ENCODE measurements at regions not wholly inside any gene's neighbourhood (a gene's known extent, or its start where the extent isn't known, plus 50 kb on each side); places are given as distances from the start of the nearest gene placed in this dataset.
A peak's percentile ranks its signal among the peaks of the same experiment; 100 is the strongest.
"Not testable (repeated sequence)": the region's sequence is repeated elsewhere in the genome, so short reads cannot be mapped to it uniquely, and the experiment has no call there.

DNA sequence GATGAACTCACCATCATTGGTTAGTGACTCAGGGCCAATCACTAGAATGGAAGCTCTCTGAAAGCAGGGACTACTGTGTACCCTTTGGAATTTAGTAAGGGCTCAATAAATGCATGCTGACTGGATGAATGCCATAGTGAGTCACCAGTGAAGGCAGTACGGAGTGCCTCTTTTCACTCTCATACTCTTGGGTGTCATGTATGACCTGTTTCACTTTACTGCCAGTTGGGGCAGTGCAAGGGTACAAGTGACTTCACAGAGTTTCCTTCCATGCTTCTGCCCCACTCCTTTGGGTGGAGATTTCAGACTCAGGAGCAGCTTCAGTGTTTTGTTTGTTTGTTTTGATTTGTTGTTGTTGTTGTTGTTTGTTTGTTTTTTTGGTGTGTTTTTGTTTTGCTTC is 57.7 kb downstream of the SOX3 start:
- no peak for DNase-seq (ENCODE audit: low spot score)

DNA sequence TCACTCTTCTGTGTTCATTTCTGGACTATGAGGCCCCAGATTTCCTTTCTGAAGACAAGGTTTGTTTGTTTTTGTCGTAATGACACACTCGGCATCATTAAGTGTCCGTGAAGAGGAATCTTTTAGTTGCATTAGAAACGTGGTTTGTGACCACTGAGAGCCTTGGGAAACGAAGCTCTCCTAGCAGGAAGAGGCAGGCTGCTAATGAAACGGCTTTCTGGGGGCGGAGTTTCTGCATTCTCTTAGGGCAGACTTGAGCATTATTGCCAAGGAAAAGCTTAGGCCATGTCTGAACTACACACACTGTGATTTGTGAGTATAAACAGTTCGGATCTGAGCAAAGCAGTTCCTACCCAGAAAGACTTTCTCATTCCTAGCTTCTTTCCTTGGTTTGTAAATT is 64.0 kb downstream of the SOX3 start:
- no peak for DNase-seq (ENCODE audit: low spot score)

DNA sequence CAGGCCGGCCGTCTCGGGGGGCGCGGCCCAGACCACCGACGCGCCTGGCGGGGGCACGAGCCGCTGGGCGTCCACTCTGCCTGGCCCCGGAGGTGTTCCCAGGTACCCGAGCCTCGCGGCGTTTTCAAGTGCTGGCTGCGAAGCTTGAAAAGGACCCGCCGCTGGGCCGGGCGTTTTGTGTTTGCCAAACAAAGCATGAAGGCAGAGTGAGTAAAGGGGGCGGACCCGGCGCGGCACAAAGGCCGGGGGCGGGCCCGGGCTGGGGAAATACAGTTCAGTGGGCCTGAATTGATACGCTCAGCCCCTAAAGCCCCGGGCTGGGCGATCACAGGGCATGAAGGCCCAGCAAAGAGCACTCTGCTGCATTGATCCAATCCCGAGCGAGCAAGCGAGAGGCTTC is 65.4 kb downstream of the SOX3 start:
- DNase-seq (ENCODE audit: low spot score) = no peak

DNA sequence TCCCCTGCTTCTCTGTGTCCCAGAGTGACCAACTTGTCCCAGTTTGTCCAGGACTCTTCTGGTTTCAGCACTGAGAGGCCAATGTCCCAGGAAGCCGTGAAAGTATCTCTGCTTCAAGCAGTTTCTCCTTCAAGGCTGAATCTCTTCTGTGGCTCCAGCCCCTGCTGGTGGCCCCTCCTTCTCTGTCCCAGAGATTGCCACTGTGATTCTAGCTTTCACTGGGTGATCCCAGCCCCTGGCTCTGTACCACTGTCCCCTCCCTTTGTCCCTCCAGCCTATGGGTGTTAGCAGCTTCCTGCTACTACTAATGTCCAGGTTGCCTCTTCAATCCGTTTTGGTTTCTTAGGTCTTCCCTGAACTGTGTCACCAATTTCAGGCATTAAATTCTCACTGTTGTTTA is 70.5 kb downstream of the SOX3 start:
- no peak for DNase-seq (ENCODE audit: low spot score)

DNA sequence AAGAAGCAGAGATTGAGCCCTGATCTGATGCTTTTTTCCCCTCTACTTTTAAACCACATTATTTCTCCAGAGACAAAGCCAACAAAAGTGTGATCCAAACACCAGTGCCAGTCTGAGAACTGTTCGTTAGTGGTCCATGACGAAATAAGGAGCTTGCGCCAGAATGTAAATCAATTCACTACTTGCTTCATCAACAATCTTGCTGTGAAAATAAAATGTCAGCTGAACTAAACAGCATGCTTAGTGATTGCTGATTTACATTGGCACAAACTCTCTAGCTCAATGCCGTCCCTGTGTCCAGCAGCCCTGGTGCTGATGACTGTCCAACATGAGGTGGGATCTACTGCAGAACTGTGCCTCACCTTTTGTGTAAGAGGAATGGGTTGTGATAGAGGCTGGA is 71.3 kb downstream of the SOX3 start:
- no peak for DNase-seq (ENCODE audit: low spot score)

DNA sequence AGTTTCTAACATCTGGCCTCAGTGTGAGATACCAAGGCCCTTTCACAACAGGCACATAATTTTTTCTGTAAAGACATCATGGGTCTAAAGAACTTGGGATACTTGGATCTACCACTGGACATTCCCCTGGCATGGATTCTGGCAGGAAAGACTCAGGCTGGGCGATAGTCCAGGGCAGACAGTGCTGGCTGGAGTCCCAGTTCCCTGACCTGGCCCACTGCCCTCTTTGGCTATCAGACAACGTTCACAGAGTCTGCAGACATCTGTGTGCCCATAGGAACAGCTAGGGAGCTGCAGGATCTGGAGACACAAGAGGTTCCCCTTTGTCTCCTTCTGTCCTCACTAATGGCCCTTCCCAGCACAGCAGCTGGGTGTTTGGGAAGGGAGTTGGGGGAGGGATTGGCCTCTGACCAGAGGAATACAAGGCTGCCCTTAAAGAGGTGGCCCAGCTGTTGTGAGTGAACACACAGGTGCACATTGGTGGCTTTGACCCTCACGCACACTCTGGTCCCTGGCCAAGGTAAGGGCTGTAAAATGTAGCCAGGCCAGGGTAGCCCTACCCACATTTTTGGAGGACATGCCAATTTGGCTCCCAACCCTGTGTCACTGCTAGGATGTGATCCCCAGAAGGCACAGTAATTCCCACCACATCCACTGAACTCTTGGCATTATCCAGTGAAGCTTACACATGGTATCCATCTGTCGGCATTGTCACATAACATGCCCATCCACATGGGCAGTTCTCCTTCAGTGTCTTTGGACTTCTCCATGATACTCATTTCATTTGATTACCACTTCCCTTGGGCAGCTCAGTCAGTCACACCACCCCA is 72.3 kb downstream of the SOX3 start:
- DNase-seq (ENCODE audit: low spot score) = peak; percentile 12

DNA sequence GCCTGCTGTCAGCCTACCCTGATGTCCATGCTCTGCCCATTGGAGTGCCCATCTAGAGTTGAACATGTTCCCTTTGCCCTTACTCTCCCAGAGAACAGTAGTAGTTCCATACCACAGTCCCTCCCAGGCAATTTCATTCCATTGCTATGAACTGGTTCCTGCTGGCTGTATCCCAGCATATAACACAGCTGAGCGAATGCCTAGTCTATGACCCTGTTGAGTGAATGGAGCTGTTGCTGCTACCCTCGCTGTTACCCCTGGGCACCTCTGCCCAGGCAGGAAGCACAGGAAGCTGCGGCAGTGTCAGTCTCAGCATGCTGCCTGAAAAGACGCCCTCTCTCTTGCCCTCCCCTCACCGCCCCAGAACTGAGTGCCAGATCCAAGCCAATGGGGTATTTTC is 73.3 kb downstream of the SOX3 start:
- DNase-seq (ENCODE audit: low spot score) = no peak

DNA sequence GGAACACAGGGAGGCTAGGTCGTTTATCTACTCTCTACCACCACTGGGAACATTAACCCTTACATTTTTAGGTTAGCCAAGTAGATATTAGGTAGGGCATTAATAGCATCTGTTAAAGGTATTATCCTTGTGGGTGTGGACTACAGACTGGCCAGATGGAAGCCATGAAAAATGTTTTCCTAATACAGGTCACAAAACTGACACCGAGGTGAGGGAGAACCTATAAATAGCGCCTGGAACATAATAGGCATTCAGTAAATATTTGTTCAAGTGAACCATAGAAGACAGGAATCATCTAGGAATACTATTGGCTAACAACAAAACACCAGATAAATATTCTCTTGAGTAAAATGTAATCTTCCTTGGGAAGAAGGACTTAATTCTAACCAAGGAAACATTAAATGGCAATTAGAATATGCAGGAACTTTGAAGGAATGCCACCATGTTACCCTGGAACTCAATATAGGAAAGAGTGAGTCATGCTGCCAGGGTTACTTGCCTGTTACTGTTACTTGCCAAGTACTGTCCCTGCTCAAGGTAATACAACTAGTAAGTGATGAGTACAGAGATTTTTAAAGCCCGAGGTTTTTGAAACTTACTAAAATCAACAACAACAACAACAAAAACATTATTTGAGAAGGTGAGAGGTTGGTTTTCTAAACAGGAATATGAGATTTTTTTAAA is 79.0 kb downstream of the SOX3 start:
- DNase-seq (ENCODE audit: low spot score) = no peak

DNA sequence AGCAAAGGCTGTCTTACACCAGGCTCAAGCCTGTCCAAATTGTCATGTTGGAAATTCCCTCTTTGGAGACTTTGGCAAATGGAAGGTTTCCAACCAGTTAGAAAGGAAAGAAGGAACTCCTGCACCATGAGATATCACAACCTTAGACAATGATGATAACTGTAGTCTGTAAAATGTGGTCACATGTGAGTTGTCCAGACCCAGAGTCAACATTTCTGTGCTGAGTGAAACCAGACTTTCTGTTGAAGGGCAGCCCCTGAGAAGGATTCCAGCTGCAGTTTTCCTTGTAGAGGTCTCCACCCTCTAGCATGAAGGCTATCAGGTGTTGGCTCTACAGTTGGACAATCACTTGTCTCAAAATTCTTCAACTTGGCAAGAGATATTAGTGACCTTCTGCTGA is 82.4 kb downstream of the SOX3 start:
- DNase-seq (ENCODE audit: low spot score) = no peak

DNA sequence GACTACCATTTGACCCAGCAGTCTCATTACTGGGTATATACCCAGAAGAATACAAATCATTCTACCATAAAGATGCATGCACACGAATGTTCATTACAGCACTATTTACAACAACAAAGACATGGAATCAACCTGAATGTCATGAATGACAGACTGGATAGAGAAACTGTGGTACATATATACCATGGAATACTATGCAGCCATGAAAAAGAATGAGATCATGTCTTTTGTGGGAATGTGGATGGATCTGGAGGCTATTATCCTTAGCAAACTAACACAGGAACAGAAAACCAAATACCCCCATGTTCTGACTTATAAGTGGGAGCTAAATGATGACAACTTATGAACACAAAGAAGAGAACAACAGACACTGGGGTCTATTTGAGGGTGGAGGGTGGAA is 102.7 kb downstream of the SOX3 start:
- not testable (repeated sequence) for DNase-seq (ENCODE audit: low spot score)

DNA sequence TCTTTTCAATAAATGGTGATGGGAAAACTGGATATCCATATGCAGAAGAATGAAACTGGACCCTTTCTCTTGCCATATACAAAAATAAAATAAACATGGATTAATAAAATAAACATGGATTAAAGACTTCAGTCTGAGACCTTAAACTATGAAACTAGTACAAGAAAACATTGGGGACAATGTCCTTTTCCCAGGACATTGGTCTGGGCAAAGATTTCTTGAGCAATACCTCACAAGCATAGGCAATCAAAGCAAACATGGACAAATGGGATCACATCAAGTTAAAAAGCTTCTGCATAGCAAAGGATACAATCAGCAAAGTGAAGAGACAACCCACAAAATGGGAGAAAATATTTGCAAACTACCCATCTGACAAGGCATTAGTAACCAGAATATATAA is 108.5 kb downstream of the SOX3 start:
- DNase-seq (ENCODE audit: low spot score) = not testable (repeated sequence)

DNA sequence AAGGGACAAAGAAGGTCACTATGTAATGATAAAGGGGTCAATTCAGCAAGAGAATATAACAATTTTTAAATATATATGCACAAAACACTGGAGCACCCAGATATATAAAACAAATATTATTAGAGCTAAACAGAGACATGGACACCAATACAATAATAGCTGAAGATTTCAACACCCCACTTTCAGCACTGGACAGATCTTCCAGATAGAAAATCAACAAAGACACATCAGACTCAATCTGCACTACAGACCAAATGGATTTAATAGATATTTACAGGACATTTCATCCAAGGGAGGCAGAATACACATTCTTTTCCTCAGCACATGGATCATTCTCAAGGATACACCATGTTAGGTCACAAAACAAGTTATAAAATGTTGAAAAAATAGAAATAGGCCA is 111.4 kb downstream of the SOX3 start:
- DNase-seq (ENCODE audit: low spot score) = no peak

DNA sequence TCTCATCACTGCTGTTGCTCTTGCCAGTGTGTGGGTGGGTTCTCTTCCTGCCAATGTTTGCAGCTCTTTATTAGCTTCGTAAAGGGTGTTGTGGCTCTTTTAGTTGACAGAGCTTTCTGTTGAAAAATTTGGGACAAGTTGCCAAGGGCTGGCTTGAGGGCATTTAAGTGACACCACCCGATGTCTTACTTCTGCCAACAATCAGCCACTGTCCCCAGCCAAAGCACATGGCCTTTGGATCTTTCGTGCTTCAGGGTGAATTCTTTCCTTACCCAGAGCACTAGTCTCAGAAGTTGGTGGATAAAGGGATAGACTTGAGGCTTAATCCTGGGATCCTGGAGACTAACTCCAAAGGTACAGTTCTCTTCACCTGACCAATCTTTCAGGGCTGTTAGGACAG is 113.6 kb downstream of the SOX3 start:
- no peak for DNase-seq (ENCODE audit: low spot score)

DNA sequence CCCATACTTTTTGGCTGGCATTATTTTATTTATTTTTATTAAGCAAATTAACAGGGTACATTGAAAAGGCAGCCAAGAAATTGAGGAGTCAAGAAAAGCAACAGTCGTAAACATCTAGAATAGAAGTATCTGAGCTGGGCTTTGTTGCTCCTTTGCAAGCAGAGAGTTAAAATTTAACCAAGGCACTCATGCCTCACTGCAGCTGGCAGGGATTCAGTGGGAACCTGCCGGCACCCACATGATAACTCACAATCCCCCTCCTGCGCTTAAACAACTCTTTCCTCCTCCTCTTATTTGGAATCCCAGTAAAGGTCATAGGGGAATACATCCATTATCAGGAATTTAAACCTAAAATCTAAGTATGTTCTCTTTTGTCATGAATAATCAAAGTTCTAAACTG is 115.5 kb downstream of the SOX3 start:
- DNase-seq (ENCODE audit: low spot score) = no peak

DNA sequence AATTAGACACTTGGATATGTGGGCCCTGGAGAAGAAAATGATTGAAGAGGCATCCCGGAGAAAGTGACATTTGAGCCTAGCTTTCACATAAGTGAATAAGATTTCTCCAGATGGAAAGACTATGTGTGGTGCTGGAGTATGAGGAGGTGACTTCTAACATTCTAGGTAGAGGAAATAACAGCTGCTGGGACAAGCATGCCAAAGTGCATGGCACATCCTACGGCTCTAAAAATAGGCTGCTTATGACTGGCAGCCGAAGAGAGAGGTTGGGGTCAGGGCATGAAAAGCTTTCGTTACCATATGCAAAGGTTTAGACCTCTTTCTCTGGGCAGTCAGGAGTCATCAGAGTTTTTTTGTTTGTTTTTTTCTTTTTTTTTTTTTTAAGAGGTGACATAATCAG is 142.0 kb downstream of the SOX3 start:
- DNase-seq (ENCODE audit: low spot score) = no peak

DNA sequence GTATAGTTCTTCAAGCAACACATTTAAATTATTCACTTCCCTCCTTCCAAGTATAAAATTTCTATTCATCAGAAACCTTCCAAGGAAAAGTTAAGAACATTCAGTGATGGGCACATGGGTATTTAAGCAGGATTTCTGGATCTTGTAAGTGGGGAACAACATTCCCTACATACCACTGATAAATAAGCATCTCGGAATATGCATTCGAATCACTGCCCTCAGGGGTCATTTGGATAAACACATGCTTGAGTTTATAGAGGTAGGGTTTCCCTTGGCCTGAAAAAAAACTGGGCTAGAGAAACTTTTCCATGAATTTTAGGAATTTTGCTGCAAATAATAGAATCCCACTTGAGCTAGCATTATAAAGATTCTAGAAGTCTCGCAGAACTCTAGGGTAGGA is 143.9 kb downstream of the SOX3 start:
- DNase-seq (ENCODE audit: low spot score) = no peak

DNA sequence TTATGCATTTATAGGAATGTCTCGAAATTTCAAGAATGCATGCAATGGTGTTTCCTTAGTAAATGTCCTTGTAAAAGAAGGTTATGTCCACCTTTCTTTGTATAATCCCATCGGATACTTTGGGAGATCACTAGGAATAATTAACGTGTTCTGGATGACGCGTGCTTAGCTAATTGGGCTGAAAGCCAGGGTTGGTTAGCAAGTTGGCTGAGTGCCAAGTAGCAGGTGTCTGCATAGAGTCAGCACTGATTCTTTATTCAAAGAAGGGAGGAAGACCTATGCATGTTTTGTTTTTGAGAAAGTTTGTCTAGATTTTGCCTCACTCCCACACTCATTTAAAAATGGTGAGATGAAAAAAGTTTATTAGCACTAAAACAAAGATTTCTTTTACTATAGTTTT is 144.6 kb downstream of the SOX3 start:
- no peak for DNase-seq (ENCODE audit: low spot score)

DNA sequence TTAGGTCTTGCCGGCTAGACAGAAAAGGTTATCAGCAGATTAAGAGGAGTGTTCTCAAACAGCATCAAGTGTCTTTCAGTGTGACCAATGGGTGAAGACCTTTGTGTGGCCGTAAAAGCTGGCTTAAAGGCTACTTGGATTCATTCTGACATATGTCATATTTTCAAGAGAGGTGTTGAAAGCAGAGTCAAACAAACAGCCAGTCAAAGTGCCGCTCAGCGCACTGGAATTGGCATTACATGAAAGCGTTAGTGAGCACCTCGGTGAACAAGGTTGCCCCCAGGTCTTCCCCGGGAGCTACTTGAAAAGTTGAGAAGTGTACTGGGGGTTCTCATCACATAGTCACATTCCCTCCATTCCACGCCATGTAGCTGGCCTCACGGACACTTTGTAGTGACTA is 148.9 kb downstream of the SOX3 start:
- no peak for DNase-seq (ENCODE audit: low spot score)

DNA sequence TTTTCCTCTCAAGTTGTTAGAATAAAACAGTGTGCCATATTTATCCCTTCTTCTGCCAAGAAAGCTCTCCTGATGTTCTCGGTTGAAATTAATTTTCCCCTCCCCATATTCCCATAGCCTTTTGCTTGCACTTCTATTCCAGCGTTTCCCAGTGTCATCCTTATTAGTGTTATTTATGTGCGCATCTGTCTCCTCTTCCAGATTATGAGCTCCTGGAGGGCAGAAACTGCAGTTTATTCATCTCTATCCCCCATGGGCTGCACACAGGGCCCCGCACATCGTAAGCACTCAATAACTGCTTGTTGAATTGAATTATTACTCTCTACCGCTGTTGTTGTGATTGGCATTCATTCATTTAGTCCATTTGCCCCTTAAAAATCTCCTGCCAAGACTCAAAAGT is 149.4 kb downstream of the SOX3 start:
- no peak for DNase-seq (ENCODE audit: low spot score)

DNA sequence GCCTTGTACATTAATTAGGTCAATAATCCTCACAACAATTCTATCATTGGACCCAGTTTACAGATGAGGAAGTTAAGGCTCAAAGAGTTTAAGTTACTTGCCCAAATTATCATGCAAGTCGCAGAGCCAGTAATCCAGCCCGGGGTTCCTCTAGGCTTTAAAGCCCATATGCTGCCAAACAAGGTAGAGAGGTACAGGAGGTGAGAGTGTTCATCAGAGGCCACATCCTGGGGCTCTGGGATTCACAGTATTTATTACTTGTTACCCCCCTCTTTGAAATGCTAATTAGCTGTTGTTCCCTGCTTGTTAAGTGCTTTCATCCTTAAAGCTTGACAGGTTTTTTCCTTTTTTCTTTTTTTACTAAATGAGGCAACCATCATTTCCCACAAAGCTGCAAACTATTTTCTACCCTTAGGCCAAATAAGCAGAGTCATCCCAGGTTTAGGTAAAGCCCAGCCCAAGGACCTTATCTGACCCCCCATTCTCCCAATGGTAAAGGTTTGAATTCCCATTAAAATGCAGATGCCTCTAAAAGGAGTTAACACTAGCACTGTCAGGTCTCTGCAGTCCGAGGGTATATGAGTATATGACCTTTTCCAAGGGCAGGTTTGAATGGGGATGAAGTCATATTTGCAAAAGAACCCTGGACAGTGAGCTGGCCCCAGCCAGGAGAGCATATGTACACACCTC is 150.3 kb downstream of the SOX3 start:
- no peak for DNase-seq (ENCODE audit: low spot score)

DNA sequence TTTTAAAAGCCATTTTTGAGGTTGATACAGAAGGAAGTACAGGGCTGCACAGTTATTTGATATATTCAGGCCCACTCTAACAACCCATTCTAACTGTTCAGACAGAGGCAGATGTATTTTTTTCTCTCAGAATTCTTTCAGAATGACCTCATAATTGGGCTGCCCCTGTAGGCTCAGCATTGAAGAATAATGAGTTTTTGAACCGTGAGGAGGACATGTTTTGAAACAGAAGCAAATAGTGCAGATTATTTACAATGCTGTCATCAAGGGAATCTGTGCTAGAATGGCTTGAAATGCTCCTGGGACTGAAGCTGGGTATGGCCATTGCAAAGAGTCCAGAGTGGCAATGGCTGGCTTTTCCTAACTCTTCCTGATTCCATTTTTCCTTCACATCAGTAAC is 158.1 kb downstream of the SOX3 start:
- no peak for DNase-seq (ENCODE audit: low spot score)

DNA sequence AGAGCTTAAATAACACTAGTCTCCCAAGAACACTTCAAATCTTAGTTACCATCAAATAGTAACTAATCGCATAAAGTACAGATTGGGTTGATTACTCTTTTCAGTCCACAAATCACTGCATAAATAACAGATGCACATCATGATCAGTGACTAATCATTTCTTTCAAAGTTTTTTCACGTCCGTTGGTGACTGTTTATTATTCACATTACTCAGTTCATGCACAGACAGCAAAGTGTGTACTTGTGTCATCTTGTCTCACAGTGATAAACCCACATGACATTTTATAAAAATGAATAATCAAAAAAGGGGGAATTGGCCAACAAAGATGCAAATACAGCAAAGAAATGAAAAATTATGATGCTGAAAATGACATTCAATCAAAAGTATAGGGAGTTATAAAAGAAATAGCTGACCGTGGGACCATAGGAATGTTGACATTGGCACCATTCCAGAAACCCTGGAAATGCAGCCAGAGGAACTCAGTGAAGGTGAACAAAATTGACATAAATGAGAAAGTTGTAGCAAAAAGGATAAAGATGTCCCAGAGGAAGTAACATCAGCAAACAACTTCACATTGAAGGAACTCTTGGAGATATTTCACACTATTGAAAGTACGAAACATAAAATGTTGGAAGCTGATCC is 161.5 kb downstream of the SOX3 start:
- no peak for DNase-seq (ENCODE audit: low spot score)

DNA sequence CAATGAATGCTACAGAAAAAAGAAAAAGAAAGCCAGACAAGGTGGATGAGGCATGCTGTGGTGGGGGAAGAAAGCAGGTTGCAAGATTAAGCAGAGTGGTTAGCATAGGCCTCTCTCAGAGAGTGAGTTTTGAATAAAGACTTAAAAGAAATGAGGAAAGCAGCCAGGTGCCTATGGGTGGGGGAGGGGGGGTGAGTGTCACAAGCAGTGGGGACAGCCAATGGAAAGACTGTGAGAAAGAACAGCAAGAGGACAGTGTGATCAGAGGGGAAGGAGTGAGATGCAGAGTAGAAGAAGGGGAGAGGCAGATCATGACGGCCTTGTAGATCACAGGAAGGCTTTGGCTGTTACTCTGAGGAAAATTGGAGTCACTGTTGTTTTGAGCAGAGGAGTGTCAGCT is 162.5 kb downstream of the SOX3 start:
- DNase-seq (ENCODE audit: low spot score) = no peak
